ENCODE measurements at regions not wholly inside any gene's neighbourhood (a gene's known extent, or its start where the extent isn't known, plus 50 kb on each side); places are given as distances from the start of the nearest gene placed in this dataset.
A peak's percentile ranks its signal among the peaks of the same experiment; 100 is the strongest.

- DNase-seq = peak in 1 of 2 experiments; percentile 88
- Histone ChIP-seq H3K4me1 (replicated peaks; ENCODE audit: insufficient read depth) (peaks cover 16% of the 10 kb centered on the region; the same call in 1 of the 2 replicates), H3K27ac (no peak overlapping the region), H3K4me3 (no peak overlapping the region), H2AFZ (no peak overlapping the region), H3K27me3 (ENCODE audit: insufficient read depth, low read depth) (no peaks in the 10 kb centered on the region), H4K20me1 (ENCODE audit: insufficient read depth) (peaks cover 7% of the 10 kb centered on the region), H3K9me3 (ENCODE audit: insufficient read depth, low read depth) (peaks cover 8% of the 10 kb centered on the region; the same call in 1 of the 2 replicates), H3K36me3 (ENCODE audit: low read depth) (no peaks in the 10 kb centered on the region), H3K4me2 (peak overlapping the region; percentile 2; the same call in 1 of the 2 replicates), H3K9me2 (ENCODE audit: insufficient read depth) (no peaks in the 10 kb centered on the region), H3K79me2 (ENCODE audit: low read depth) (0 out of 2 replicates have a peak, but pooled peaks cover 3% of the 10 kb centered on the region), H3F3A (ENCODE audit: insufficient read depth, low read depth) (no peaks in the 10 kb centered on the region)
- ChIA-PET CTCF (no interaction called here), POLR2A (ENCODE audit: unreplicated experiment) (no interaction called here)
- intact Hi-C loops (cut with micrococcal nuclease; ENCODE audit: unreplicated experiment) = no loop called here
- no peak for TF ChIP-seq EZH2 (IDR thresholded peaks at IDR 0.05; ENCODE audit: low read depth)
- TF ChIP-seq CTCF (conservative IDR thresholded peaks at IDR 0.05) = no peak
- no TSS peak for BruUV-seq (replicated peaks)
These were observed 334.0 kb downstream of the LIG4 start for GRCh38 chr13:107881362-107881761.

DNA sequence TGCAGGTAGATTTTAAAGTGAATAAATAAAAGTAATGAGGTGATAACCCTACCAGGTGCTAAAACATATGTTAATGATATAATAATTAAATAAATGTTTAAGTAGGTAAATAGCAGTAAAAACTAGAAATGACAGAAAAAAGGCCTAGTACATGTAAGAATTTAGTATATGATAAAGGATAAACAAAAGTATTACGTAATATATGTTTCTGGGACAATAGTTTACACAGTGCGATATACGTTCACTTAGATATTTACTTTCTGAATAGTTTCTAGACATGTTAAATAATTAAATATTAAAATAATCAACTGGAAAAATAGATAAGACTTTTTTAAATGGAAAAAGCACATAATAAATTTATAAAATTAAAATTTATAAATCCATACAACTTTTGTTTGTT, 340.9 kb downstream of the LIG4 start:
- no peak for DNase-seq
- H2AFZ ChIP-seq = no peak overlapping the region
- BruUV-seq (replicated peaks) = no TSS peak
- H3K4me1 ChIP-seq (replicated peaks; ENCODE audit: insufficient read depth) = no peaks in the 10 kb centered on the region
- no peaks in the 10 kb centered on the region for H3K9me2 ChIP-seq (ENCODE audit: insufficient read depth)
- H3K4me2 ChIP-seq = no peak overlapping the region
- ChIA-PET POLR2A (ENCODE audit: unreplicated experiment) (no interaction called here), CTCF (no interaction called here)
- intact Hi-C loops (cut with micrococcal nuclease; ENCODE audit: unreplicated experiment) = no loop called here
- TF ChIP-seq CTCF (conservative IDR thresholded peaks at IDR 0.05) (no peak), EZH2 (IDR thresholded peaks at IDR 0.05; ENCODE audit: low read depth) (no peak)
- H3K27me3 ChIP-seq (ENCODE audit: insufficient read depth, low read depth) = no peaks in the 10 kb centered on the region
- H4K20me1 ChIP-seq (ENCODE audit: insufficient read depth) = peaks cover 13% of the 10 kb centered on the region; the same call in 1 of the 2 replicates
- no peaks in the 10 kb centered on the region for H3K79me2 ChIP-seq (ENCODE audit: low read depth)
- no peaks in the 10 kb centered on the region for H3K9me3 ChIP-seq (ENCODE audit: insufficient read depth, low read depth)
- no peak overlapping the region for H3K4me3 ChIP-seq
- no peaks in the 10 kb centered on the region for H3K36me3 ChIP-seq (ENCODE audit: low read depth)
- no peak overlapping the region for H3K27ac ChIP-seq
- H3F3A ChIP-seq (ENCODE audit: insufficient read depth, low read depth) = no peaks in the 10 kb centered on the region

DNA sequence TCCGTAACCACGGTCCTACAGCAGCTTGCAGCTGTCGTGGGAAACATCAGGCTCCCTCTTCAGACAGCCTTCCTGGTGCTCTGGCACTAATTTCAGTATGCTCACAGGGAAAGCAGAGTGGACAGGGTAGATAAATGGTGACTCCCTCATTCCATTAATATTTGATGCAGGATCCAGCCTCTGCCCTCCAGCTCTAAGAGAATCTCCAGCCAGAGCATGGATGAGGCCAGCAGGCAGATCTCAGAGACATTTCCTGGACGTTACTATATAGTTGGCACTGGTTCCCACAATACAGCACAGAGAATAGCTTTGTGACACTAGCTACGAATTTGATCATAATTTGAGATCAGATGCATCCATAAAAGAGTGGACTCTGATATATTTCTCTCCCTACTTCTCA, 341.4 kb downstream of the LIG4 start:
- intact Hi-C loops (cut with micrococcal nuclease; ENCODE audit: unreplicated experiment) = no loop called here
- H3K27ac ChIP-seq = no peak overlapping the region
- CTCF ChIA-PET = no interaction called here

More for the DNA sequence above, 341.4 kb downstream of the LIG4 start:
- peaks cover 13% of the 10 kb centered on the region; the same call in 1 of the 2 replicates for H4K20me1 ChIP-seq (ENCODE audit: insufficient read depth)
- no peaks in the 10 kb centered on the region for H3K79me2 ChIP-seq (ENCODE audit: low read depth)
- no peak overlapping the region for H3K4me3 ChIP-seq
- POLR2A ChIA-PET (ENCODE audit: unreplicated experiment) = no interaction called here
- no peaks in the 10 kb centered on the region for H3K27me3 ChIP-seq (ENCODE audit: insufficient read depth, low read depth)
- H3K4me2 ChIP-seq = no peak overlapping the region
- no peaks in the 10 kb centered on the region for H3K36me3 ChIP-seq (ENCODE audit: low read depth)
- H3K4me1 ChIP-seq (replicated peaks; ENCODE audit: insufficient read depth) = no peaks in the 10 kb centered on the region
- DNase-seq = no peak
- BruUV-seq (replicated peaks) = no TSS peak
- no peaks in the 10 kb centered on the region for H3K9me2 ChIP-seq (ENCODE audit: insufficient read depth)
- H2AFZ ChIP-seq = no peak overlapping the region
- no peaks in the 10 kb centered on the region for H3F3A ChIP-seq (ENCODE audit: insufficient read depth, low read depth)
- H3K9me3 ChIP-seq (ENCODE audit: insufficient read depth, low read depth) = no peaks in the 10 kb centered on the region
- no peak for TF ChIP-seq CTCF (conservative IDR thresholded peaks at IDR 0.05)
- no peak for TF ChIP-seq EZH2 (IDR thresholded peaks at IDR 0.05; ENCODE audit: low read depth)
